ENCODE measurements at regions not wholly inside any gene's neighbourhood (a gene's known extent, or its start where the extent isn't known, plus 50 kb on each side); places are given as distances from the start of the nearest gene placed in this dataset.

- TF ChIP-seq REST (IDR thresholded peaks at IDR 0.05; ENCODE audit: low read depth, low read length) (no peak), PBX3 (IDR thresholded peaks at IDR 0.05) (no peak), YY1 (IDR thresholded peaks at IDR 0.05; ENCODE audit: low read depth) (no peak), POLR2AphosphoS5 (IDR thresholded peaks at IDR 0.05; ENCODE audit: low read depth, low read length) (no peak), GABPA (IDR thresholded peaks at IDR 0.05; ENCODE audit: low read depth) (no peak), EP300 (IDR thresholded peaks at IDR 0.05; ENCODE audit: borderline replicate concordance in 1 of 2, low read depth in 1 of 2, low read length in 1 of 2) (no peak), CTCF (IDR thresholded peaks at IDR 0.05) (no peak), JUND (IDR thresholded peaks at IDR 0.05) (no peak)
These were observed 319.3 kb upstream of the GRID2 start for GRCh38 chr4:91984466-91984865.

Measured in SK-N-SH (cell line).